Activated T-helper 2 cell treated with anti-CD3 and anti-CD28 coated beads, Interferon-gamma antibody, Interleukin-2, Interleukin-4, amounts not matched to agents 10 μg/mL and 5 μg/mL and 100 μg/mL, durations not matched to agents 14 hours and 24 hours and 36 hours (primary cell): ENCODE measurements at regions not wholly inside any gene's neighbourhood (a gene's known extent, or its start where the extent isn't known, plus 50 kb on each side); places are given as distances from the start of the nearest gene placed in this dataset.

ENCODE experiments used
- DNase-seq: peaks from one replicate; pipeline ENCODE4 v3.0.0; 2021; ENCODE audit warnings: low spot score
- H3K27ac Mint-ChIP-seq: one replicate; pipeline ENCODE4 v1.8.0; 2021; ENCODE audit warnings: mixed read lengths
- H3K27me3 Mint-ChIP-seq: one replicate; pipeline ENCODE4 v1.8.0; 2021; ENCODE audit warnings: low read depth, mixed read lengths
- H3K36me3 Mint-ChIP-seq: one replicate; pipeline ENCODE4 v1.8.0; 2021; ENCODE audit warnings: low read depth, mixed read lengths
- H3K4me1 Mint-ChIP-seq: one replicate; pipeline ENCODE4 v1.8.0; 2021; ENCODE audit warnings: low read depth, mixed read lengths
- H3K4me3 Mint-ChIP-seq: one replicate; pipeline ENCODE4 v1.8.0; 2021; ENCODE audit warnings: low read depth, mild to moderate bottlenecking, moderate library complexity, mixed read lengths
- H3K9me3 Mint-ChIP-seq: one replicate; pipeline ENCODE4 v1.8.0; 2021; ENCODE audit warnings: mixed read lengths
- intact Hi-C: fragments of 100-400 bp; cut with micrococcal nuclease; formaldehyde crosslinking; loops from one replicate; pipeline ENCODE4 v1.15.1; 2023

DNA sequence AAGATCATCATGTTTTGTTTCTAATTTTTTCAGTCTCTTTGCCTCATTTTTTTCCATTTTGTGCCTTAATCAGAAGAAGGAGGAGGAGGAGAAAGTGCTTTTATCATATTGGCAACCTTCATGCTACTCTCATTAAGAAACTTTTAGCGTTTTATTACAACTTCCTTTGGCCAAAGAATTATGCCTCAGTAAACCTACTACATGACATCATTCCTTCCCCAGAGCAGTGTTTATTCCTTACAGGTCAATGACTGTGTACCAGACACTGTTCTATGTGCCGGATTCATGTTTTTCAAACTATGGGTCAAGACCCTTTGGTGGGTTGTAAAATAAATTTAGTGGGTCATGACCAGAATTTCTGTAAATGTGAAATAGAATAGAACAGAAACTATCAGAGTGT lies 110.4 kb downstream of the SLC30A10 start:
- no peaks in the 10 kb centered on the region for H3K27me3 Mint-ChIP-seq
- intact Hi-C loops, result no loop called here
- H3K9me3 Mint-ChIP-seq, result no peaks in the 10 kb centered on the region

DNA sequence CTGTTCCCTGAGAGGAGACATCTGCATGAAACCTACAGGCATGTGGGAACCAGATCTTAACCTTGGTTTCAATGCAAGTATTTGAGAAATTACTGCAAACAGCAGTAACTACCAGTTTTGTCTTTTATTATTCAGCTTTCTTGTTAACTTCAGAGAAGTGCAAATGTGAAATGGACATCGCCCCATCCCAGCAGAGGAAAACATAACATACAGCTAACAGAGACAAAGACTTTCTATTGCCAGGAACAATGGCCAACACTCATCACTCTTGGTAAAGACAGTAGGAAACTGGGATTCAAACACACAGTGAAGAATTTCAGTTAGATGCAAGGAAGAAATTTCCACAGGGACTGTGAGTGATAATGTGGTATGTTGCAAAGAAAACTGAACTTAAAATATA lies 115.1 kb downstream of the SLC30A10 start:
- intact Hi-C loops, result no loop called here
- Mint-ChIP-seq H3K36me3 (no peaks in the 10 kb centered on the region), H3K9me3 (no peaks in the 10 kb centered on the region), H3K4me3 (no peak overlapping the region), H3K27me3 (no peaks in the 10 kb centered on the region), H3K4me1 (no peaks in the 10 kb centered on the region), H3K27ac (no peak overlapping the region)
- no peak for DNase-seq

More for the DNA sequence above, 110.4 kb downstream of the SLC30A10 start:
- Mint-ChIP-seq H3K4me1 (no peaks in the 10 kb centered on the region), H3K27ac (no peak overlapping the region), H3K36me3 (no peaks in the 10 kb centered on the region), H3K4me3 (no peak overlapping the region)
- no peak for DNase-seq

DNA sequence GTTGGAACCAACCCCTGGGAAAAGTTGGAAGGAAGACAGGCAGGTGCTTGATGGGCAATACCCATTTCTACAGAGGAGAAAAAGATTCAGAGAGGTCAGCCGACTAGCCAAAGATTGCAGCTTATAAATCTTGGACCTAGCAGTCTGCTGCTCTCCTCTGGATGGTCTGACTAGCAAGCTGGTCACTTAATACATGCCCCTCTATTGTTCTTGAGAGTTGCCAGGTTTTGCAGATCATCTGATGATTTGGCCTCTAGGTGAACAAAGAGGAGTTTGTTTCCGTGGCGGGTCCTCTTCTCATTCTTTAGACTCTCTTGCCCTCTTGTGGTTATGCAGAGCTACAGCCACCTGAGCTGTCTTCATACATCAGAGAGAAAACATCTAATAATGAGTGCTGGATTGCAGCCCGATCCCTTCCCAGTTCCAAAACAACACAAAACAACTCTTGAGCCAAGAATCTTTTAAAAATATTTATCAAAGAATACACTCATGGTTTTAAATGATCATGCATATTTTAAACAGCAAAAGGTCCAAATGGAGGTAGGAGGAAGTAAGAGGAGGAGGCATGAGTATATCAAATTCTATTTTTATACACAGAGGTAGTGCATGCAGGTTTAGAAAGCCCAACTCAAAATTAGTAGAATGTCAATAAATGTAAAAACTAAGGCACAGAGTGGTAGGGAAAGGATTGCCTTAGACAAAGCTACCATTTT lies 115.7 kb downstream of the SLC30A10 start:
- no peak for DNase-seq
- H3K27ac Mint-ChIP-seq, result no peak overlapping the region
- no peaks in the 10 kb centered on the region for H3K9me3 Mint-ChIP-seq
- H3K27me3 Mint-ChIP-seq, result no peaks in the 10 kb centered on the region
- intact Hi-C loops, result no loop called here
- H3K36me3 Mint-ChIP-seq, result no peaks in the 10 kb centered on the region
- no peak overlapping the region for H3K4me3 Mint-ChIP-seq
- no peaks in the 10 kb centered on the region for H3K4me1 Mint-ChIP-seq

DNA sequence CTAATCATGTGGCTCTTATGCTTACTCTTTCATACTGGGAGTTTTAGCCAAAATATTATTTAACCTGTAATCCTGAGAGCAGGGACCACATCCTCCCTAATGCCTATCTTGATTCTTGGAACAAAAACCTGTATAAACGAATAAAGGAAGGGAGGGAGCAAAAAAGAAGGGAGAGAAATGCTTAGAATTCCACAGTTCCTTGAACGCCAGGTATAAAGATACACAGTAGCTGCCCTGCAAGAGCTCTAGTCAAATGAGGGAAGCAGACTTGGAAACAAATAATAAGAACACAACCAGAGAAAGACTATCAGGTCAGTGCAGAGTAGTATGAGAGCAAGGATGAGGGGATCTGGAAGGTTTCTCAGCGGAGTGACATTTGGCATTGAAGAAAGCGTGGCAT lies 116.3 kb downstream of the SLC30A10 start:
- H3K9me3 Mint-ChIP-seq, result no peaks in the 10 kb centered on the region
- intact Hi-C loops, result no loop called here
- H3K36me3 Mint-ChIP-seq, result no peaks in the 10 kb centered on the region
- no peaks in the 10 kb centered on the region for H3K4me1 Mint-ChIP-seq
- no peak overlapping the region for H3K4me3 Mint-ChIP-seq
- H3K27ac Mint-ChIP-seq, result no peak overlapping the region
- DNase-seq, result no peak
- H3K27me3 Mint-ChIP-seq, result no peaks in the 10 kb centered on the region

DNA sequence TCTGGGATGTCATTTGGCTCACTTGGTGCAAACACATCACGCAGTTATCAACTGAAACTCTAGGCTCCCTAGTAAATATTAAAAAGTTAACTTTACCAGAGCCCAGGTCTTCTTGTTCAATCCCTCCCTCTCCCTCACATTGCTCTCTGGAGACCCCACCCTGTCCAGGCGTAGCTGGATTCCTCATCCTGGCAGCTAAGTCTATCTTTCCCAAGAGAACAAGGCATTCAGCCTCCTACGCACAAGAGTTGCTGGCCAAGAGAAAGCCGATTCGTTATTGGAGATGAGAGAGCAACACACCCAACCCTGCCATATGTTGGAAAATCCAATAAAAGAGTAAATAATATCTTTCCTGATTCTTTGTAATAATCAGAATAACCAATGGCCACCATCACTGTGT lies 117.9 kb downstream of the SLC30A10 start:
- H3K27ac Mint-ChIP-seq, result no peak overlapping the region
- peaks cover 2% of the 10 kb centered on the region for H3K4me1 Mint-ChIP-seq
- intact Hi-C loops, result no loop called here
- H3K36me3 Mint-ChIP-seq, result no peaks in the 10 kb centered on the region
- no peak for DNase-seq
- no peaks in the 10 kb centered on the region for H3K27me3 Mint-ChIP-seq
- no peaks in the 10 kb centered on the region for H3K9me3 Mint-ChIP-seq
- H3K4me3 Mint-ChIP-seq, result no peak overlapping the region

DNA sequence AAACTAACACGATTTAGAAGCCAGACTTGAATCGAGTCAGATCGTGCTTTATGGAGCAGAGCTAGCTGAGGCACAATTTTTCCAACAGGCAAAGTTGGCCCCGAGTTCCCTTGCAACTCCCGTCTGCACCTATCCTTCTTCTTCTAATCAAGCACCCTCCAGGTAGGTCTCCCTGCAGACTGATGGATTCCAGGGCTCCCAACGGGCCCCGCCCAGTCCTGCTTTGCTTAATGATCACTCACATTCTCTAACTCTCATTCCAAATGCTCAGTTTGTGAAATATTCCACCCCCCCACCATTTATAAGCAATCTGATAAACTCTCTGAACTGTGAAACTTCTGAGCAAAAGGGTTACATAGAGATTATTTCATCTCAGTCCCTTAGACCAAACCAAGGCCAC lies 119.6 kb downstream of the SLC30A10 start:
- no peaks in the 10 kb centered on the region for H3K27me3 Mint-ChIP-seq
- H3K9me3 Mint-ChIP-seq, result no peaks in the 10 kb centered on the region
- intact Hi-C loops, result no loop called here
- no peaks in the 10 kb centered on the region for H3K36me3 Mint-ChIP-seq
- H3K27ac Mint-ChIP-seq, result no peak overlapping the region
- peaks cover 2% of the 10 kb centered on the region for H3K4me1 Mint-ChIP-seq
- no peak for DNase-seq
- no peak overlapping the region for H3K4me3 Mint-ChIP-seq

DNA sequence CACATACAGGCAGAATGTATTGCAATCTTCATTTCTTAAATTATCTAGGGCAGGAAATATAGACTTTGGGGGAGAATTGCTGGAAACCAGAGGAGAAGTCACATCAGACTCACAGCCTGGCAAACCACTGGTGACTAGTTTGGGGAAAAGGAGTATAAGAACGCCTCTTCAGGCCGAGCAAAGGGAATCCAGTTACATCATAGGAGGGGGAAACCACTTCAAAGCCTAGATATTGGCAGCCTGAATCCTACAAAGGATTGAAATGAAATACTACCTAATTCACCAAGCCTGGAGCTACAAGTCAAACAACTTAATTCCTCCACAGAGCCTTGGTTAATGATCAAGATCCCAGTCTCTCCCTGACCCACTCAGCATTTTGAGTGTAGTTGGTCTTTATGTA lies 121.7 kb downstream of the SLC30A10 start:
- intact Hi-C loops, result no loop called here
- peaks cover 2% of the 10 kb centered on the region for H3K4me1 Mint-ChIP-seq
- no peak overlapping the region for H3K27ac Mint-ChIP-seq
- no peaks in the 10 kb centered on the region for H3K36me3 Mint-ChIP-seq
- H3K9me3 Mint-ChIP-seq, result no peaks in the 10 kb centered on the region
- H3K4me3 Mint-ChIP-seq, result no peak overlapping the region
- DNase-seq, result no peak
- no peaks in the 10 kb centered on the region for H3K27me3 Mint-ChIP-seq

DNA sequence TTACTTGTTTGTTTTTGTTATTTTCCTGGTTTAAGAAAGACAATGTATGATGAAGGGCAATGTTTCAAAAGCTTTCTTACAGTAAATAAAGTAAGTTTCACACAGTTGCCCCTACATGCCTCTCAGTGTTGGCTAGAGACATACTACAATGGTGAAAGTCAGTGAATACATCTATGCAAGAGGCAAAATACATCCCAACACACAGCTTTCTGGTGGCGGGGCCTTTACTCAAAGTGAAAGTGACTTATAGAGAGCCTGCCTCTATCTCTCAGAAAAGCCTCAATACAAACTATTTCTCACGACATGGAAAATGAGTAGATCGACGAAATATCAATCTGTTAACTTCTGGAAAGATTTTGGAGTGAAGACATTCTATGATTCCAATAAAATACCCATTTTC lies 122.3 kb downstream of the SLC30A10 start:
- no peak overlapping the region for H3K27ac Mint-ChIP-seq
- DNase-seq, result no peak
- H3K4me3 Mint-ChIP-seq, result no peak overlapping the region
- no peaks in the 10 kb centered on the region for H3K36me3 Mint-ChIP-seq
- intact Hi-C loops, result no loop called here
- no peaks in the 10 kb centered on the region for H3K9me3 Mint-ChIP-seq
- H3K4me1 Mint-ChIP-seq, result peaks cover 2% of the 10 kb centered on the region
- no peaks in the 10 kb centered on the region for H3K27me3 Mint-ChIP-seq

DNA sequence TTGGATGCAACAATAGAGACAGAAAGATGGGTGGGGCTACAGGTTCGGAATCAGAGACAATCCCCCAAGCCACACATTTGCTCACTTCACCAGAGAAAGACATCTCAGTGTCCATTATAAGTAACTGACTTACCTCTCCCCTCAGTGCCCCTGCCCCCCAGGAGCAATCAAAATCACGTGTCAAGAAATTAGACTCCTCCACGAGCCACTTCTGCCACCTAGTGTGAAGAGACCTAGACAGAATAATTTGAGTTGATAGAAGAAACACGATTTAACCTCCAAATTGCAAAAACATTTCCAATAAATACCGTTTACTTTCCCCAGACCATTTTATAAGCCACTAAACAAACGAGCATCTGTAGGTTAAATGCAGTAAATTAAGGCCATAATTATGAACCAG lies 123.2 kb downstream of the SLC30A10 start:
- Mint-ChIP-seq H3K27ac (no peak overlapping the region), H3K4me3 (no peak overlapping the region), H3K27me3 (no peaks in the 10 kb centered on the region), H3K36me3 (no peaks in the 10 kb centered on the region), H3K9me3 (no peaks in the 10 kb centered on the region), H3K4me1 (peaks cover 2% of the 10 kb centered on the region)
- DNase-seq, result no peak
- intact Hi-C loops, result no loop called here

DNA sequence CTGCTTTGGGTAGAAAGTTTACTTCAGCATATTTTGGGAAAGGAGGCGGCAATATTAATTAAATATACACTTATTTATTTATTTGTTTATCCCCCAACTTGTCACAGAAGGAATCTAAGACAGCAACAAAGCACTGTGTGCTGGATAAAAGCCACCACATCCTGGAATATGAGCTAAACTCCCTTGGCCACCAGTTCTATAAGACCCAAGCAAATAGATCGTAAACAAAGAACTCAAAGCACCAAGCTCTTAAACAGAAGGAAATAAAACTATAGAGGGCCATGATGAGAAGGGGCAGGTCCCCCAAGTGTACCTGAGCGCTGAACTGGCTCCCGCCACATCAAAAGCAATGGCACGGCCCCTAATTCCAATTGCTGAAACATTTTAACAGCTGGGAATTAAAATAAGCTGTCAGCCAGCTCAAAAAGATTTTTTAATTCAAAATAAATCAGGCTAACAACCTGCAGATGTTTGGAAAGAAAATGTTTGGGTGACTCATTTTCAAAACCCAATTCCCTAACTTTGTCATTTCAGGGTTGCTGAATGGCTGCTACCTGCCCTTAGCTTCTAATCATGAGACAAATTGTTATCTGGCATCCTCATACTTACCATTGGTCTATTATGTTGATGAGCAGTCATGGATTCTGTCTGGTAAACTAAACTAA lies 127.1 kb downstream of the SLC30A10 start:
- no peaks in the 10 kb centered on the region for H3K36me3 Mint-ChIP-seq
- intact Hi-C loops, result no loop called here
- no peak for DNase-seq
- H3K9me3 Mint-ChIP-seq, result no peaks in the 10 kb centered on the region
- H3K27me3 Mint-ChIP-seq, result no peaks in the 10 kb centered on the region
- no peak overlapping the region for H3K27ac Mint-ChIP-seq
- H3K4me3 Mint-ChIP-seq, result no peak overlapping the region
- H3K4me1 Mint-ChIP-seq, result peaks cover 2% of the 10 kb centered on the region

DNA sequence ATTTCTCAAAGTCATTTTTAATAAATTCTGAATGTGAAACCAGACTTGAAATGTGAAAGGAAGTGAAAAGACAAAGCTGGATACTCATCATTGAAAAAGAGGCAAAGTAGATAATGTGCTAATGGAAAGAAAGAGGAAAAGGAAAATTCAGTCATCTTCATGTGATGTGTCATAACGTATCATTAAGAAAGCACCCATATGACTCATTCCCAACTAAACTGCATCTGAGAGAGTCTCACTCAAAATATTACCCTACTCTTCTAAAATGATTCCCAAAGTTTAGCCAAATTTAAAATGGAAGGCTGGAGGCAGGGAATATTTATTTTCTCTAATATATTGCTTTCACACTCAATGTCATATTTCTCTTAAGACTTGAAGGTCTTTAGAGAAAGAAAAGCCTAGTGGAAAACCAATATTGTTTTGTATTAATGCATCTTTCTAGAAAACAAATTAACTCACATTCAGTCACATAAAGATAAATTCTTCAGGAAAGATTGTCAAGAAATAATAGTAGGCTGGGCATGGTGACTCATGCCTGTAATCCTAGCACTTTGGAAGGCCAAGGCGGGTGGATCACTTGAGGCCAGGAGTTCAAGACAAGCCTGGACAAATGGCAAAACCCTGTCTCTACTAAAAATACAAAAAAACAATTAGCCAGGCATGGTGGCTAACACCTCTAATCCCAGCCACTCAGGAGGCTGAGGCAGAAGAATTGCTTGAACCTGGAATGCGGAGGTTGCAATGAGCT lies 129.9 kb downstream of the SLC30A10 start:
- peaks cover 2% of the 10 kb centered on the region for H3K4me1 Mint-ChIP-seq
- intact Hi-C loops, result no loop called here
- DNase-seq, result no peak
- H3K36me3 Mint-ChIP-seq, result no peaks in the 10 kb centered on the region
- H3K27me3 Mint-ChIP-seq, result no peaks in the 10 kb centered on the region
- no peak overlapping the region for H3K27ac Mint-ChIP-seq
- no peaks in the 10 kb centered on the region for H3K9me3 Mint-ChIP-seq
- H3K4me3 Mint-ChIP-seq, result no peak overlapping the region

DNA sequence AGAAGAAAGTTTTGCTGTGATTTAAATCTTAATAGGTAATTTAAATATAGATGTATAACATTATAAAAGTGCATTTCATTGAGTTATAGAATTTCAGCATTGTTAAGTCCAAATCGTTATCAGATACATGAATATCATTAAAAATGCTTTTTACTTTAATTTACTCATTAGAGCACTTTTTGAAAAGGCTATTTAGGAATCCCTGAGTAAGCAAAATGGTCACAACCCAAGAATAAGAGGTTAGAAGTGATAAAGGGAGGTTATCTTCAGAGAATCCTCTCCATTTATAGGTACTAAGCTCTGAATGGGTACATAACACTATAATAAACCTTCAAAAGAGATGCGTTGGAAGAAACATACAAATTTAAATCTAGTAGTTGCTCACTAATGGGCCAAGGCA lies 130.7 kb downstream of the SLC30A10 start:
- intact Hi-C loops, result no loop called here
- no peak overlapping the region for H3K27ac Mint-ChIP-seq
- H3K4me1 Mint-ChIP-seq, result peaks cover 2% of the 10 kb centered on the region
- H3K4me3 Mint-ChIP-seq, result no peak overlapping the region
- DNase-seq, result no peak
- H3K9me3 Mint-ChIP-seq, result no peaks in the 10 kb centered on the region
- no peaks in the 10 kb centered on the region for H3K36me3 Mint-ChIP-seq
- no peaks in the 10 kb centered on the region for H3K27me3 Mint-ChIP-seq

DNA sequence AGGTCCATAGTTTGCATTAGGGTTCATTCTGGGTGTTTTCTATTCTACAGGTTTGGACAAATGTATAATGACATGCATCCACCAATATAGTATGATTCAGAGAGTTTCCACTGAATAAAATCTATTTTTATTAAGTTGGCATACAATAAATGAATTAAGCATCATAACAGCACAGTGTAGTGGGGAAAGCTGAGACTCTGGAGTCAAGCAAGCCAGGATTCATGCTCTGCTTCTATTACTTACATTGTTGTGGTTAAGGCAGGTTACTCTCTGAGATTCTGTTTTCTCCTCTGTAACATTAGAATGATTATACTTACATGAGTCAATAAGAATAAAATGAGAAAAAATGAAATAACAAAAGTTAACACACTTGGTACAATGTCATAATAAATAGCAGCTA lies 131.3 kb downstream of the SLC30A10 start:
- peaks cover 2% of the 10 kb centered on the region for H3K4me1 Mint-ChIP-seq

More for the DNA sequence above, 131.3 kb downstream of the SLC30A10 start:
- intact Hi-C loops, result no loop called here
- Mint-ChIP-seq H3K27me3 (no peaks in the 10 kb centered on the region), H3K9me3 (no peaks in the 10 kb centered on the region), H3K4me3 (no peak overlapping the region), H3K36me3 (no peaks in the 10 kb centered on the region), H3K27ac (no peak overlapping the region)
- no peak for DNase-seq
